Endothelial cell of umbilical vein (primary cell): ENCODE measurements at regions not wholly inside any gene's neighbourhood (a gene's known extent, or its start where the extent isn't known, plus 50 kb on each side); places are given as distances from the start of the nearest gene placed in this dataset.

ENCODE experiments used
- BruUV-seq: library from RNA; stranded (reverse); fragments of 400-500 nt; replicated peaks from 2 replicates; lab custom pipeline; 2021; lab: Mats Ljungman, UMichigan
- CTCF ChIA-PET: fragments of 300-600, 350-600 bp; sonication (Branson Sonifier 250); formaldehyde crosslinking; loops from one replicate; lab custom pipeline; 2021; ENCODE audit warnings: antibody characterized with exemption, inconsistent platforms; lab: Charles Lee
- POLR2A ChIA-PET: fragments of 300-600, 350-600 bp; sonication (Branson Sonifier 250); formaldehyde crosslinking; loops from one replicate; lab custom pipeline; 2021; ENCODE audit warnings: antibody characterized with exemption, inconsistent platforms; lab: Charles Lee
- DNase-seq: peaks from one replicate; pipeline ENCODE4 v3.0.0-alpha.2; 2011; ENCODE audit warnings: low read depth, low spot score
- FAIRE-seq: peaks from 2 replicates; lab custom pipeline; 2011; peaks lifted over from hg19 to GRCh38; lab: Jason Lieb, UNC
- H2AFZ ChIP-seq: 2 replicates; pipeline ENCODE4 v1.6.0; 2012; ENCODE audit warnings: low read depth, low read length, control low read depth, inconsistent platforms
- H3K27ac ChIP-seq: 2 replicates; pipeline ENCODE4 v1.5.1; 2011; ENCODE audit warnings: low read depth, mild to moderate bottlenecking, control low read depth, low read length, moderate library complexity; ENCODE audit not compliant: insufficient read depth
- H3K27me3 ChIP-seq, 2 experiments: 2 replicates each; pipeline versions ENCODE4 v1.6.0 to v1.6.1; 2011; ENCODE audit warnings: low read length in 2 of 2, mixed read lengths in 1 of 2; ENCODE audit not compliant: control insufficient read depth in 2 of 2, insufficient read depth in 2 of 2
- H3K36me3 ChIP-seq, 2 experiments: 2 replicates in 1 of 2; 3 replicates in 1 of 2; pipeline ENCODE4 v1.5.1; 2011; ENCODE audit warnings: low read length in 2 of 2, mild to moderate bottlenecking in 1 of 2, moderate library complexity in 1 of 2; ENCODE audit not compliant: control insufficient read depth in 2 of 2, insufficient read depth in 2 of 2; ENCODE audit errors: extremely low read depth in 1 of 2
- H3K4me1 ChIP-seq: 3 replicates; pipeline ENCODE4 v1.5.1; 2011; ENCODE audit warnings: mild to moderate bottlenecking, low read length; ENCODE audit not compliant: control insufficient read depth, insufficient read depth; ENCODE audit errors: extremely low read depth
- H3K4me2 ChIP-seq: 2 replicates; pipeline ENCODE4 v1.6.1; 2011; ENCODE audit warnings: low read length, control low read depth, mixed read lengths; ENCODE audit not compliant: insufficient read depth
- H3K4me3 ChIP-seq, 3 experiments: fragments of 200-600 bp in 1 of 3; sonication (generic), shearing (Covaris generic) in 1 of 3; replicated peaks in 1 of 3; 2 replicates each; pipeline ENCODE4 v1.5.1; 2011 to 2016; ENCODE audit warnings: control low read depth in 3 of 3, low read length in 3 of 3, mild to moderate bottlenecking in 2 of 3, inconsistent platforms in 1 of 3, low read depth in 1 of 3, moderate library complexity in 1 of 3; ENCODE audit not compliant: insufficient read depth in 1 of 3
- H3K79me2 ChIP-seq: 2 replicates; pipeline ENCODE4 v1.6.0; 2012; ENCODE audit warnings: low read length, inconsistent platforms; ENCODE audit not compliant: control insufficient read depth, insufficient read depth
- H3K9ac ChIP-seq: replicated peaks from 2 replicates; pipeline ENCODE3; 2011; ENCODE audit warnings: low read length, control low read depth; ENCODE audit not compliant: insufficient read depth; ENCODE audit errors: extremely low read depth
- H3K9me1 ChIP-seq: replicated peaks from 3 replicates; pipeline ENCODE4 v1.6.0; 2011; ENCODE audit warnings: mild to moderate bottlenecking, low read length; ENCODE audit not compliant: control insufficient read depth, insufficient read depth; ENCODE audit errors: extremely low read depth
- H3K9me3 ChIP-seq: replicated peaks from 2 replicates; pipeline ENCODE4 v1.5.1; 2012; ENCODE audit warnings: low read length, inconsistent platforms; ENCODE audit not compliant: control insufficient read depth, insufficient read depth
- H4K20me1 ChIP-seq: replicated peaks from 2 replicates; pipeline ENCODE3; 2011; ENCODE audit warnings: mild to moderate bottlenecking, low read length; ENCODE audit not compliant: control insufficient read depth, insufficient read depth; ENCODE audit errors: extremely low read depth
- GATA2 ChIP-seq: IDR thresholded peaks from 2 replicates; pipeline ENCODE4 v1.7.0; 2011; ENCODE audit warnings: low read depth, mild to moderate bottlenecking, moderate library complexity, mixed read lengths, low read length; ENCODE audit not compliant: insufficient read length, insufficient read depth
- JUN ChIP-seq: IDR thresholded peaks from 2 replicates; pipeline ENCODE4 v1.6.1; 2011; ENCODE audit warnings: borderline replicate concordance, low read depth; ENCODE audit not compliant: insufficient read length, insufficient read depth
- MAX ChIP-seq: IDR thresholded peaks from 2 replicates; pipeline ENCODE4 v1.6.1; 2011; ENCODE audit not compliant: insufficient read depth, insufficient read length
- MYC ChIP-seq: IDR thresholded peaks from one replicate; pipeline ENCODE4 v1.6.1; 2011; ENCODE audit warnings: mild to moderate bottlenecking, low read depth, low read length
- POLR2A ChIP-seq: IDR thresholded peaks from 2 replicates; pipeline ENCODE4 v1.6.1; 2012; ENCODE audit warnings: low read depth, mild to moderate bottlenecking, control low read depth, low read length
- POLR2AphosphoS5 ChIP-seq: IDR thresholded peaks from 2 replicates; pipeline ENCODE4 v1.6.1; 2012; ENCODE audit warnings: low read depth, mild to moderate bottlenecking, control low read depth, low read length, moderate library complexity; ENCODE audit not compliant: insufficient read depth
- dilution Hi-C: fragments of 300-500 bp; cut with MboI; formaldehyde crosslinking; loops from one replicate; pipeline ENCODE4 v1.15.0; 2019; ENCODE audit warnings: low sequenced_read_pairs; ENCODE audit not compliant: extremely low pct_ligation_motif_present
- intact Hi-C: fragments of 100-400 bp; cut with micrococcal nuclease; formaldehyde crosslinking; loops from one replicate; pipeline ENCODE4 v1.10.0; 2022
- TF ChIP-seq, protein P1 (sequence below), 2 donors: IDR thresholded peaks; 1 replicate in 1 of 2; 2 replicates in 1 of 2; pipeline ENCODE4 v1.5.1; 2011; ENCODE audit warnings: low read length in 2 of 2, mild to moderate bottlenecking in 2 of 2, moderate library complexity in 2 of 2, control low read depth in 1 of 2, inconsistent platforms in 1 of 2, low read depth in 1 of 2; ENCODE audit not compliant: insufficient read depth in 1 of 2; ENCODE audit errors: extremely low read depth in 1 of 2

- TF ChIP-seq MYC: no peak
- no peak for TF ChIP-seq GATA2
- TF ChIP-seq MAX: no peak
- no peak for TF ChIP-seq POLR2AphosphoS5
- no peak for TF ChIP-seq JUN
- no peak for TF ChIP-seq POLR2A
- TF ChIP-seq, protein P1, sequence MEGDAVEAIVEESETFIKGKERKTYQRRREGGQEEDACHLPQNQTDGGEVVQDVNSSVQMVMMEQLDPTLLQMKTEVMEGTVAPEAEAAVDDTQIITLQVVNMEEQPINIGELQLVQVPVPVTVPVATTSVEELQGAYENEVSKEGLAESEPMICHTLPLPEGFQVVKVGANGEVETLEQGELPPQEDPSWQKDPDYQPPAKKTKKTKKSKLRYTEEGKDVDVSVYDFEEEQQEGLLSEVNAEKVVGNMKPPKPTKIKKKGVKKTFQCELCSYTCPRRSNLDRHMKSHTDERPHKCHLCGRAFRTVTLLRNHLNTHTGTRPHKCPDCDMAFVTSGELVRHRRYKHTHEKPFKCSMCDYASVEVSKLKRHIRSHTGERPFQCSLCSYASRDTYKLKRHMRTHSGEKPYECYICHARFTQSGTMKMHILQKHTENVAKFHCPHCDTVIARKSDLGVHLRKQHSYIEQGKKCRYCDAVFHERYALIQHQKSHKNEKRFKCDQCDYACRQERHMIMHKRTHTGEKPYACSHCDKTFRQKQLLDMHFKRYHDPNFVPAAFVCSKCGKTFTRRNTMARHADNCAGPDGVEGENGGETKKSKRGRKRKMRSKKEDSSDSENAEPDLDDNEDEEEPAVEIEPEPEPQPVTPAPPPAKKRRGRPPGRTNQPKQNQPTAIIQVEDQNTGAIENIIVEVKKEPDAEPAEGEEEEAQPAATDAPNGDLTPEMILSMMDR (IDR thresholded peaks at IDR 0.05; ENCODE audit: extremely low read depth in 1 of 2, insufficient read depth in 1 of 2, low read depth in 1 of 2, low read length in 2 of 2): no peak
- intact Hi-C loops (no loop called here), dilution Hi-C loops (no loop called here)
- ChIA-PET CTCF (interaction anchor here (1.0 to 2.0 kb wide), 2 partner anchors 42 to 500 kb away, joined by 3 to 5 read pairs; no protein-coding TSS in a partner anchor), POLR2A (no interaction called here)
- no peaks in the 10 kb centered on the region for H3K36me3 ChIP-seq
- H3K4me3 ChIP-seq: no peak overlapping the region
- H3K9ac ChIP-seq: no peak overlapping the region
- no TSS peak for BruUV-seq
- H4K20me1 ChIP-seq: no peaks in the 10 kb centered on the region
- no peak overlapping the region for H3K27ac ChIP-seq
- H3K9me3 ChIP-seq: no peaks in the 10 kb centered on the region
- no peak overlapping the region for H2AFZ ChIP-seq
- H3K4me2 ChIP-seq: no peak overlapping the region
- FAIRE-seq (no peak), DNase-seq (no peak)
- peaks cover 7% of the 10 kb centered on the region for H3K4me1 ChIP-seq
- H3K79me2 ChIP-seq: no peaks in the 10 kb centered on the region
- no peaks in the 10 kb centered on the region for H3K27me3 ChIP-seq
- H3K9me1 ChIP-seq: no peaks in the 10 kb centered on the region
Measured at GRCh38 chr14:32009976-32010581, 67.0 kb upstream of the ARHGAP5 start.
